ENCODE measurements at regions not wholly inside any gene's neighbourhood (a gene's known extent, or its start where the extent isn't known, plus 50 kb on each side); places are given as distances from the start of the nearest gene placed in this dataset.

GRCh38 chr6:155695495-155695894 is 239.9 kb upstream of the NOX3 start:
- TF ChIP-seq CTCF (IDR thresholded peaks at IDR 0.05) = no peak
- no peak for TF ChIP-seq EZH2 (IDR thresholded peaks at IDR 0.05)
- TF ChIP-seq EZH2phosphoT487 (IDR thresholded peaks at IDR 0.05) = no peak

Data from neural progenitor cell (in vitro differentiated cells).